GM12874 (cell line): ENCODE measurements at regions not wholly inside any gene's neighbourhood (a gene's known extent, or its start where the extent isn't known, plus 50 kb on each side); places are given as distances from the start of the nearest gene placed in this dataset.

Experiments
- CTCF ChIP-seq: IDR thresholded peaks from 2 replicates; pipeline ENCODE4 v1.5.1; 2011; ENCODE audit warnings: low read depth, mild to moderate bottlenecking, control low read depth, low read length, moderate library complexity; ENCODE audit not compliant: insufficient read depth

- no peak for TF ChIP-seq CTCF
These were observed 1505.8 kb upstream of the SLC39A10 start for GRCh38 chr2:194151231-194151630.

GRCh38 chr2:194135463-194135862 lies 1521.6 kb upstream of the SLC39A10 start:
- TF ChIP-seq CTCF = no peak

GRCh38 chr2:194128810-194129209 lies 1528.2 kb upstream of the SLC39A10 start:
- no peak for TF ChIP-seq CTCF

- TF ChIP-seq CTCF = no peak
These were observed 1530.6 kb upstream of the SLC39A10 start for GRCh38 chr2:194126418-194126817.

- TF ChIP-seq CTCF = no peak
These were observed 1540.2 kb upstream of the SLC39A10 start for GRCh38 chr2:194116861-194117260.

- TF ChIP-seq CTCF = no peak
These were observed 1551.7 kb upstream of the SLC39A10 start for GRCh38 chr2:194105358-194105757.

- no peak for TF ChIP-seq CTCF
These were observed 1552.3 kb upstream of the SLC39A10 start for GRCh38 chr2:194104687-194105086.
